ENCODE measurements at regions not wholly inside any gene's neighbourhood (a gene's known extent, or its start where the extent isn't known, plus 50 kb on each side); places are given as distances from the start of the nearest gene placed in this dataset.
"Not testable (repeated sequence)": the region's sequence is repeated elsewhere in the genome, so short reads cannot be mapped to it uniquely, and the experiment has no call there.

- no peak for DNase-seq (ENCODE audit: low spot score in 2 of 2)
- peaks cover 10% of the 10 kb centered on the region for H3K9me3 Mint-ChIP-seq
Observed at GRCh38 chr10:36003688-36004087, 361.6 kb upstream of the FZD8 start.

DNA sequence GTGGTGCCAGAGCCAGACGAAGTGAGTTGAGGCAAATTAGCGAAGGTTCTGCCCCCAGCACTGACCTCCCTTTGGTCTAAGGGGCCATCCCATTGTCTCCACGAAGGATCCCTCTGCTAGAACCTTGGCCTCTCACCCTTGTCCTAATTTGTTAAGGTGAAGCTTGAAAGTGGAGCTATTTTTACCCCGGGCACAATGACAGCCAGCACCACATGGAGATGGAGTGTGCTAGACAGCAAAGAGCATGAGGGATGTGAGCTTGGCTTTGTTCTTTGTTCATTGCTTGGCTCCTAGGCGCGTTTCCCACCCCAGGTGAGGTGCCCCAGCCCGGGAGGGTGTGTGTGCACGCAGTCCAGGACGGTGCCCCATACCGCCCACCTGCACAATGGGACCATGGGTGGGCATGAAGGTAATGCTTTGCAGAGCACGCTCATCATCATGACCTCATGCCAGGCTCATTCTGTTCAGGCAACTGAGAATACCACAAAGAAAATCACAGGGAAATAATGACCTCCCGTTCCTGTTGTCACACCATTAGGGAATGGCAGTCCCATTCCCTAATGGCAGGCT is 361.0 kb upstream of the FZD8 start:
- Mint-ChIP-seq H3K27ac (ENCODE audit: low read depth) (no peak overlapping the region), H3K4me1 (no peaks in the 10 kb centered on the region)

More at GRCh38 chr10:36003688-36004087, 361.6 kb upstream of the FZD8 start:
- ATAC-seq (replicated peaks; ENCODE audit: extremely low read depth, poor library complexity, severe bottlenecking): no peak
- no peak overlapping the region for H3K4me3 Mint-ChIP-seq
- no peaks in the 10 kb centered on the region for H3K4me1 Mint-ChIP-seq
- H3K36me3 Mint-ChIP-seq (ENCODE audit: insufficient read depth): no peaks in the 10 kb centered on the region
- H3K27ac Mint-ChIP-seq (ENCODE audit: low read depth): no peak overlapping the region
- no peaks in the 10 kb centered on the region for H3K27me3 Mint-ChIP-seq

GRCh38 chr10:36002445-36002844 is 360.3 kb upstream of the FZD8 start:
- Mint-ChIP-seq H3K27ac (ENCODE audit: low read depth) (no peak overlapping the region), H3K36me3 (ENCODE audit: insufficient read depth) (no peaks in the 10 kb centered on the region), H3K4me3 (no peak overlapping the region), H3K4me1 (no peaks in the 10 kb centered on the region), H3K27me3 (no peaks in the 10 kb centered on the region), H3K9me3 (peaks cover 12% of the 10 kb centered on the region)
- ATAC-seq (replicated peaks; ENCODE audit: extremely low read depth, poor library complexity, severe bottlenecking): no peak
- no peak for DNase-seq (ENCODE audit: low spot score in 2 of 2)

More for the DNA sequence above, 361.0 kb upstream of the FZD8 start:
- Mint-ChIP-seq H3K36me3 (ENCODE audit: insufficient read depth) (no peaks in the 10 kb centered on the region), H3K9me3 (peaks cover 10% of the 10 kb centered on the region), H3K27me3 (no peaks in the 10 kb centered on the region), H3K4me3 (no peak overlapping the region)
- DNase-seq (ENCODE audit: low spot score in 2 of 2) (no peak), ATAC-seq (replicated peaks; ENCODE audit: extremely low read depth, poor library complexity, severe bottlenecking) (no peak)

- H3K9me3 Mint-ChIP-seq: peaks cover 14% of the 10 kb centered on the region
- not testable (repeated sequence) for ATAC-seq (replicated peaks; ENCODE audit: extremely low read depth, poor library complexity, severe bottlenecking); DNase-seq (ENCODE audit: low spot score in 2 of 2); H3K4me3 Mint-ChIP-seq; H3K36me3 Mint-ChIP-seq (ENCODE audit: insufficient read depth); H3K4me1 Mint-ChIP-seq; H3K27me3 Mint-ChIP-seq; H3K27ac Mint-ChIP-seq (ENCODE audit: low read depth)
Observed at GRCh38 chr10:36000754-36001153, 358.7 kb upstream of the FZD8 start.

- DNase-seq (ENCODE audit: low spot score in 2 of 2) (no peak), ATAC-seq (replicated peaks; ENCODE audit: extremely low read depth, poor library complexity, severe bottlenecking) (no peak)
- H3K4me3 Mint-ChIP-seq: no peak overlapping the region
- H3K27ac Mint-ChIP-seq (ENCODE audit: low read depth): no peak overlapping the region
- no peaks in the 10 kb centered on the region for H3K27me3 Mint-ChIP-seq
- H3K36me3 Mint-ChIP-seq (ENCODE audit: insufficient read depth): no peaks in the 10 kb centered on the region
- H3K4me1 Mint-ChIP-seq: no peaks in the 10 kb centered on the region
- H3K9me3 Mint-ChIP-seq: peaks cover 6% of the 10 kb centered on the region
Observed at GRCh38 chr10:35998026-35998425, 355.9 kb upstream of the FZD8 start.

GRCh38 chr10:35995485-35995884 is 353.4 kb upstream of the FZD8 start:
- no peaks in the 10 kb centered on the region for H3K27me3 Mint-ChIP-seq
- H3K36me3 Mint-ChIP-seq (ENCODE audit: insufficient read depth): no peaks in the 10 kb centered on the region
- no peak overlapping the region for H3K4me3 Mint-ChIP-seq
- no peak overlapping the region for H3K27ac Mint-ChIP-seq (ENCODE audit: low read depth)
- no peak for DNase-seq (ENCODE audit: low spot score in 2 of 2)
- no peak for ATAC-seq (replicated peaks; ENCODE audit: extremely low read depth, poor library complexity, severe bottlenecking)
- H3K4me1 Mint-ChIP-seq: no peaks in the 10 kb centered on the region
- peaks cover 10% of the 10 kb centered on the region for H3K9me3 Mint-ChIP-seq

- no peak for DNase-seq (ENCODE audit: low spot score in 2 of 2)
- ATAC-seq (replicated peaks; ENCODE audit: extremely low read depth, poor library complexity, severe bottlenecking): no peak
Observed at GRCh38 chr10:35993591-35994515, 351.8 kb upstream of the FZD8 start.

DNA sequence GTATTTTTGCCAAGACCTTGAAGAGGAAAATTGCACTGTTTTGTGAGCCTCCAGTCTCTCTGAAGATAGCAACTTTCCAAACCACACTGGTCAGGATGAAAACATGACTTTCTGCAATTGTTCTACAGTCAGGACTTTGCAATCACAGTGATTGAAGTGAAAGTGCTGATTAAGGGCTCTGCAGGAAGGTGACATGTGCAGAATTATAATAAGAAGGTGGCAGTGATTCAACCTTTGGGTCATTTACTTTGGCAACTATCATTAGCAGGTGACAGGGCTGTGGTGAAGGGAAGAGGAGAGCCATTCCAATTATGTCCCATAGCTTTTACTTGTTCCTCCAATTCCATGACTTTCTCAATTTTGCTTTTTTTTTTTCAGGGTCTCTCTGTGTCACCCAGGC is 350.0 kb upstream of the FZD8 start:
- Mint-ChIP-seq H3K27me3 (no peaks in the 10 kb centered on the region), H3K4me3 (no peak overlapping the region), H3K27ac (ENCODE audit: low read depth) (no peak overlapping the region), H3K9me3 (peaks cover 23% of the 10 kb centered on the region), H3K36me3 (ENCODE audit: insufficient read depth) (no peaks in the 10 kb centered on the region), H3K4me1 (no peaks in the 10 kb centered on the region)
- DNase-seq (ENCODE audit: low spot score in 2 of 2) (no peak), ATAC-seq (replicated peaks; ENCODE audit: extremely low read depth, poor library complexity, severe bottlenecking) (no peak)

More at GRCh38 chr10:35993591-35994515, 351.8 kb upstream of the FZD8 start:
- Mint-ChIP-seq H3K4me3 (no peak overlapping the region), H3K4me1 (no peaks in the 10 kb centered on the region), H3K27me3 (no peaks in the 10 kb centered on the region), H3K36me3 (ENCODE audit: insufficient read depth) (no peaks in the 10 kb centered on the region), H3K27ac (ENCODE audit: low read depth) (no peak overlapping the region), H3K9me3 (peaks cover 19% of the 10 kb centered on the region)

DNA sequence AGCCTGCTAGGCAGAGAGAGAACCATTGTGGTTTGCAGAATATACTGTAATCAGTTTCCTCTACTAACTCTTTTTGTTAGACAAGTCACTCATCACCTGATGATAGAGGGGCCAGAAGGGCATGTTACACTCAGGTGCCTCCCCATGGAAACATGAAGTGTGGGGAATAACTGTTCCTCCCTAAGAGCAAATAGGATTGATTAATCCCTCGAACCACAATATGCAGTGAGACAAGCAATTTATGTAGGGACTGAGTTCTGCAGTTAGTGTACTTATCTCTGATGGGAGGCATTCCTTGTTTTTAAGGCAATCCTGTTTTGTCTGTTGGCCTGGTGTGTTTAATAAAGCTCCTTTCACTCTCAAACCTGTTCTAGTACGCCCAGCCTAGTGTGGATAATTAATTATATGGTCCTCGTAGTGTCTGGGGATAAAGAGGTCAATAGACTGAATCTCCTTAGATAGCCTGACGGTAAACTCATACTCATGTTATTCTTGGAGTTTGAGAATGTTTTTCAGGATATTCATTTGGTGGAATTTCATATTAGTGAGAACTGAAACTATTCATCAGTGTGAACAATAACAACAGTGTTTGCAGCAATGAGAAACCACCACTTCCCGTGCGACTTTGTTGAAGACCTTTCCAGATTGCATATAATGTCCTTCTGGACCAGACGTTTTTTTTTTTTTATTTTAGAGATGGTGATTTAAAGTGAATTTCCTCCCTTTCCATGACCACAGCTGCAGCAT is 344.8 kb upstream of the FZD8 start:
- DNase-seq (ENCODE audit: low spot score in 2 of 2) (no peak), ATAC-seq (replicated peaks; ENCODE audit: extremely low read depth, poor library complexity, severe bottlenecking) (no peak)
- H3K9me3 Mint-ChIP-seq: peaks cover 29% of the 10 kb centered on the region
- H3K36me3 Mint-ChIP-seq (ENCODE audit: insufficient read depth): no peaks in the 10 kb centered on the region
- no peak overlapping the region for H3K27ac Mint-ChIP-seq (ENCODE audit: low read depth)
- H3K4me1 Mint-ChIP-seq: no peaks in the 10 kb centered on the region
- no peaks in the 10 kb centered on the region for H3K27me3 Mint-ChIP-seq
- H3K4me3 Mint-ChIP-seq: no peak overlapping the region

DNA sequence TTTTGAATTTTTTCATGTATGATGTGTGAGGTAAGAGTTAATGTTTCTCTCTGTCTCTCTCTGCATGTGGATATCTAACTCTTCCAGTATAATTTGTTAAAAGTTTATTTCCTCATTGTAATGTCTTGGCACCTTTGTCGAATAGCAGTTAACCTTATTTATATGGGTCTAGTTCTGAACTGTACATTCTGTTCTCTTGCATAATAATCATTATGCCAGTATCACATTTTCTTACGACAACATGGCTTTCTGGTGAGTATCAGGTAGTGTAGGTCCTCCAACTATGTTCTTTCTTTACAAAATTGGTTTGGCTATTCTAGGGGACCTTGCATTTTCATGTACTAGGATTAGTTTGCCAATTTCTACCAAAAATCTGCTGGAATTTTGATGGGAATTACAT is 337.0 kb upstream of the FZD8 start:
- peaks cover 17% of the 10 kb centered on the region for H3K9me3 Mint-ChIP-seq
- H3K36me3 Mint-ChIP-seq (ENCODE audit: insufficient read depth): no peaks in the 10 kb centered on the region
- no peaks in the 10 kb centered on the region for H3K27me3 Mint-ChIP-seq
- ATAC-seq (replicated peaks; ENCODE audit: extremely low read depth, poor library complexity, severe bottlenecking) (no peak), DNase-seq (ENCODE audit: low spot score in 2 of 2) (no peak)
- H3K4me1 Mint-ChIP-seq: no peaks in the 10 kb centered on the region
- H3K27ac Mint-ChIP-seq (ENCODE audit: low read depth): no peak overlapping the region
- H3K4me3 Mint-ChIP-seq: no peak overlapping the region

- H3K9me3 Mint-ChIP-seq: peaks cover 18% of the 10 kb centered on the region
- H3K4me3 Mint-ChIP-seq; H3K27me3 Mint-ChIP-seq; ATAC-seq (replicated peaks; ENCODE audit: extremely low read depth, poor library complexity, severe bottlenecking); H3K4me1 Mint-ChIP-seq; H3K36me3 Mint-ChIP-seq (ENCODE audit: insufficient read depth); DNase-seq (ENCODE audit: low spot score in 2 of 2); H3K27ac Mint-ChIP-seq (ENCODE audit: low read depth): not testable (repeated sequence)
Observed at GRCh38 chr10:35973912-35974591, 332.0 kb upstream of the FZD8 start.

- no peaks in the 10 kb centered on the region for H3K36me3 Mint-ChIP-seq (ENCODE audit: insufficient read depth)
Observed at GRCh38 chr10:35972275-35972674, 330.2 kb upstream of the FZD8 start.

More at GRCh38 chr10:35972275-35972674, 330.2 kb upstream of the FZD8 start:
- Mint-ChIP-seq H3K27me3 (no peaks in the 10 kb centered on the region), H3K4me3 (no peak overlapping the region), H3K27ac (ENCODE audit: low read depth) (no peak overlapping the region), H3K9me3 (peaks cover 23% of the 10 kb centered on the region), H3K4me1 (no peaks in the 10 kb centered on the region)
- ATAC-seq (replicated peaks; ENCODE audit: extremely low read depth, poor library complexity, severe bottlenecking) (no peak), DNase-seq (ENCODE audit: low spot score in 2 of 2) (no peak)
